ENCODE measurements at regions not wholly inside any gene's neighbourhood (a gene's known extent, or its start where the extent isn't known, plus 50 kb on each side); places are given as distances from the start of the nearest gene placed in this dataset.

DNA sequence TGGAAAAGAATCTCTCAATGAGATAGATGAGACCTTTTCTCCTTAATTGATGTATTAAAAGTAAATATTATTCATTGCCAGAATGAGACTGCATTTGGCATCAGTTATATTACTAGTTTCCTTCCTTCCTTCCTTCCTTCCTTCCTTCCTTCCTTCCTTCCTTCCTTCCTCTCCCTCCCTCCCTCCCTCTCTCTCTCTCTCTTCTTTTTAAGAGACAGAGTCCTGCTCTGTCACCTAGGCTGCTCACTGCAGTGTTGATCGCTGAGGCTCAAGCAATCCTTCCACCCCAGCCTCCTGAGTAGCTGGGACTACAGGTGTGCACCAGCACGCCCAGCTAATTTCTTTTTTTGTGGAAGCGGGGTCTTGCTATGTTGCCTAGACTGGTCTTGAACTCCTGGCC, 50.4 kb upstream of the ARX start:
- no peak overlapping the region for H3K4me3 ChIP-seq (replicated peaks in 1 of 2; ENCODE audit: low read depth in 2 of 2, low read length in 2 of 2)
- no peak for DNase-seq (ENCODE audit: low read depth in 2 of 2)
- TF ChIP-seq, protein P1, sequence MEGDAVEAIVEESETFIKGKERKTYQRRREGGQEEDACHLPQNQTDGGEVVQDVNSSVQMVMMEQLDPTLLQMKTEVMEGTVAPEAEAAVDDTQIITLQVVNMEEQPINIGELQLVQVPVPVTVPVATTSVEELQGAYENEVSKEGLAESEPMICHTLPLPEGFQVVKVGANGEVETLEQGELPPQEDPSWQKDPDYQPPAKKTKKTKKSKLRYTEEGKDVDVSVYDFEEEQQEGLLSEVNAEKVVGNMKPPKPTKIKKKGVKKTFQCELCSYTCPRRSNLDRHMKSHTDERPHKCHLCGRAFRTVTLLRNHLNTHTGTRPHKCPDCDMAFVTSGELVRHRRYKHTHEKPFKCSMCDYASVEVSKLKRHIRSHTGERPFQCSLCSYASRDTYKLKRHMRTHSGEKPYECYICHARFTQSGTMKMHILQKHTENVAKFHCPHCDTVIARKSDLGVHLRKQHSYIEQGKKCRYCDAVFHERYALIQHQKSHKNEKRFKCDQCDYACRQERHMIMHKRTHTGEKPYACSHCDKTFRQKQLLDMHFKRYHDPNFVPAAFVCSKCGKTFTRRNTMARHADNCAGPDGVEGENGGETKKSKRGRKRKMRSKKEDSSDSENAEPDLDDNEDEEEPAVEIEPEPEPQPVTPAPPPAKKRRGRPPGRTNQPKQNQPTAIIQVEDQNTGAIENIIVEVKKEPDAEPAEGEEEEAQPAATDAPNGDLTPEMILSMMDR (IDR thresholded peaks at IDR 0.05; ENCODE audit: low read depth, low read length), result no peak

Data from cardiac fibroblast (primary cell).